HG02973 (cell line): ENCODE measurements at regions not wholly inside any gene's neighbourhood (a gene's known extent, or its start where the extent isn't known, plus 50 kb on each side); places are given as distances from the start of the nearest gene placed in this dataset.
"Not testable (repeated sequence)": the region's sequence is repeated elsewhere in the genome, so short reads cannot be mapped to it uniquely, and the experiment has no call there.

Experiments
- ATAC-seq: cut with Tn5 transposase; IDR thresholded peaks from one replicate; pipeline ENCODE4 v1.9.1; 2021; ENCODE audit warnings: moderate library complexity; ENCODE audit not compliant: unreplicated experiment

GRCh38 chr4:75289914-75290582, 224.2 kb downstream of the RCHY1 start:
- ATAC-seq: peak; percentile 62

- ATAC-seq: no peak
Observed at GRCh38 chr4:75287738-75288517, 226.3 kb downstream of the RCHY1 start.

- ATAC-seq: no peak
Observed at GRCh38 chr4:75285837-75286236, 228.4 kb downstream of the RCHY1 start.

DNA sequence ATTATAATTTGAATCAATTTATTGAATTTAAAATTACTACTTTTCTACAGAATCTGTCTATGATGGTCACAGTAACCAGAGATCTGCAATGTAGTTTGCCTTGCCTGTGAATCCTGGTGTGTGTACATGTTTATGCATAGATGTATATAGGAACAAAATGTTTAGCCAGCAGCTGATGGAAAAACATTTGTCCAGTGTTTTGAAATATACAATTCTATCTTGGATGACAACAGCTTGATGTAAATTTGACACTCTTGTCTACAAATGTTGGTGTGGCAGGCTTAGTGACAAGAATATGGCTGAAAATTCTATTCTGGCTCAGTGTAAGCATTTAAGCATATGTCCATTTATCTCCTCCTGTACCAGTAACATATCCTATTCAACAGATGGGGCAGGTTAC, 229.4 kb downstream of the RCHY1 start:
- no peak for ATAC-seq

DNA sequence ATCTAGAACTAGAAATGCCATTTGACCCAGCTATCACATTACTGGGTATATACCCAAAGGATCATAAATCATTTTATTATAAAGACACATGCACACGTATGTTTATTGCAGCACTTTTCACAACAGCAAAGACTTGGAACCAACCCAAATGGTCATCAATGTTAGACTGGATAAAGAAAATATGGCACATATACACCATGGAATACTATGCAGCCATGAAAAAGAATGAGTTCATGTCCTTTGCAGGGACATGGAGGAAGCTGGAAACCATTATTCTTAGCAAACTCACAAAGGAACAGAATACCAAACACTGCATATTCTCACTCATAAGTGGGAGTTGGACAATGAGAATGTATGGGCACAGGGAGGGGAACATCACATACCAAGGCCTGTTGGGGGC, 233.7 kb downstream of the RCHY1 start:
- not testable (repeated sequence) for ATAC-seq

- no peak for ATAC-seq
Observed at GRCh38 chr4:75259306-75259705, 254.9 kb downstream of the RCHY1 start.

DNA sequence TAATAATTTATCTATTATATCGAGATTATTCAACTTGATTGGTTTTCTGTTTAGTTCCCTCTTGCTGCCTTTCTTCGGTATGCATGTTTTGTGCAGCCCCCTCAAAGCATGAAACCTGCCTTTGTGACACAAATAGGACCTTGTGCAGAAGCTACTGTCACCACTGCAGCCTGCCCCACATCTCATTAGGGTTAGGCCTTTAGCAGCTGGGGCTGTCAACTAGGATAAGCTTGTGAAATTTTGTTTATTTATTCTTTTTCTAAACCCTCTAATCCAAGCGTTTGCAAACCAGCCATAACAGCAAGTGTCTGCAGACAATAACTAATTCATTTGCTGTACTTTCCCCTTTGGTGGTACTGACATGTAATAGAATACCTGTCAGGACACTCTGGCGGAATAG, 258.9 kb downstream of the RCHY1 start:
- no peak for ATAC-seq

- no peak for ATAC-seq
Observed at GRCh38 chr4:75254745-75255144, 259.5 kb downstream of the RCHY1 start.

- not testable (repeated sequence) for ATAC-seq
Observed at GRCh38 chr4:75253094-75253493, 261.1 kb downstream of the RCHY1 start.

- ATAC-seq: peak; percentile 53
Observed at GRCh38 chr4:75251547-75251946, 262.7 kb downstream of the RCHY1 start.

DNA sequence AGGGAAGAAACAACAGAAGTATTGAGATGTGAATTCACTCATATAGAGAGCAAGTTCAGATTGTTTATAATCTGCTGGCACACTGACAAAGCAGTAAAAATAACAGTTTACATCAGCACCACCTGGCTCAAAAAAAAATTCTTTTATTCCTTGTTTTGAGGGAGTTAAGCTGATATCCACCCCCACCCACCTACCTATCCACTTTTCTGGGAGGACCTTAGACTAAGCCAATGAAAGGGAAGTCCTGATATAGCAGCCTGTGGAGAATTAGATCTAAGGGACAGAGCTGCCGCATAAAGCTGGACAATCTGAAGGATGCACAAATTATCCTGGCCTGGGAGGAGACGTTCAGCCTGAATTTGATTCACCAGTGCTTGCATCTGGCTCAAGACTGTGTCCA, 264.5 kb downstream of the RCHY1 start:
- ATAC-seq: no peak

DNA sequence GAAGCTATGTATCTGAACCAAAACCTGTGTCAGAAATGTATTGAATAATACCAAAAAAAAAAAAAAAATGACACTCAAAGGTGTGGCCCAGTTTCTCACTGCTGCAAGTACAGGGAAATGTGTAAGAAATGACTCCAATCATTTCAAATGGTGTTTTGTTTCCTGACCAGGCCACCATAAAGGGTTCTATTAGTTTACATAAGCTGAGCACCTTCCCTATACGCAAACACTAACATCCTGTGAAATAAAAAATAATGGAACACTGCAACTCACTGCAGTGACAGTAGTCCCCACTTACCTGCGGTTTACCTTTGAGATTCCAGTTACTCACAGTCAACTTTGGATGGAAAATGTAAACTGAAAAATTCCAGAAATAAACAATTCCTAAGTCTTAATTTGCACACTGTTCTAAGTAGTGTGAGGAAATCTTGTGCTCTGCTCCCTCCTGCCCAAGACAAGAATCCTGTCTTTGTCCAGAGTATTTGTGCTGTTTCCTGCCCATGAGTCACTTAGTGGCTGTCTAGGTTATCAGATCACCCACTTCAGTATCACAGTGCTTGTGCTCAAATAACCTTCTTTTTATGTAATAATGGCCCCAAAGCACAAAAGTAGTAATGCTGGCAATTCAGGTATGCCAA, 265.3 kb downstream of the RCHY1 start:
- no peak for ATAC-seq

- ATAC-seq: no peak
Observed at GRCh38 chr4:75244325-75244724, 269.9 kb downstream of the RCHY1 start.

DNA sequence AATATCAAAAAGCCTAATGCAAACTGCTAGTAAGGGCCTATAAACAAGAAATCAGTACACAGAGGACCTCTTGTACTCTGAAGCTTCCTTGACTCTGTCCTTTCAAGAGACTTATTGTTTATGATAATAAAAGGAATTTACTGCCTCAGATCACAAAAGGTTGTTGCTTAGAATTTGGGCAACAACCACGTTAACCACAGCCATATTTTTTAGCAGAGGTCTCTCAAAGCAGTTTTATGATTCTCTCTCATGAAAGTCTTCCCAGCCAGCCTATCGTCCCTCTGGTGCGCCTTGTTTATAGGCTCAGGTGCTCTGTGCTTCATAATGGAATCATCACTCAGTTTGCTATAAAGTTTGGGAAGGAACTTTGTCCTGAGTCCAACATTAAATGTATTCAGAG, 270.6 kb downstream of the RCHY1 start:
- no peak for ATAC-seq

DNA sequence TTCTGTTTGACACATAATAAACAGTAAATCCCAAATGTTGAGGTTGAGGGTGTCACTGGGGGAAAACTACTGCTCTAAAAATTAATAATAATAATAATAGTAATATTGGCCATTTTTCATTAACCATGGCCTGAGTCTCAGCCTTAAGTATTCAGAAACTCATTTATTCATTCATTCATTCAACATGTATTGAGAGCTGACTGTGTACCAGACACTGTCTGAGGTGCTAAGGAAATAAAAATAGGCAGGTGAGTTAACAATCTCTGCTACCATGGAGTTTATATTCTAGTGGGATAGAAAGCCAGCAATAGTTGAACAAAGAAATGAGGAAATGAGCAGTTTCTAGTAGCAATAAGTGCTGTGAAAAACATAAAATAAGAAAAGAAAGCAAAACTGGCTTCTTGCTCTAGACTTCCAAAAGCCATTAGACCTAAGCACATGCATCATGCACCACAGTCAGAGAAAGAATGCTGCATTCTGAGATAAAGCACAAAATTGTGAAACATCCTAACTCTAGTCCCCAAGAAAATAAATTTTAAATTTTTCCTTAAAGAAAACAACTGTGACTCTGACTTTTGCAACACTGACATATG, 278.7 kb downstream of the RCHY1 start:
- ATAC-seq: peak; percentile 97

GRCh38 chr4:75232546-75232945, 281.7 kb downstream of the RCHY1 start:
- ATAC-seq: no peak

- peak; percentile 71 for ATAC-seq
Observed at GRCh38 chr4:75229806-75230570, 284.2 kb downstream of the RCHY1 start.

- ATAC-seq: no peak
Observed at GRCh38 chr4:75213480-75213879, 280.6 kb downstream of the PARM1 start.

DNA sequence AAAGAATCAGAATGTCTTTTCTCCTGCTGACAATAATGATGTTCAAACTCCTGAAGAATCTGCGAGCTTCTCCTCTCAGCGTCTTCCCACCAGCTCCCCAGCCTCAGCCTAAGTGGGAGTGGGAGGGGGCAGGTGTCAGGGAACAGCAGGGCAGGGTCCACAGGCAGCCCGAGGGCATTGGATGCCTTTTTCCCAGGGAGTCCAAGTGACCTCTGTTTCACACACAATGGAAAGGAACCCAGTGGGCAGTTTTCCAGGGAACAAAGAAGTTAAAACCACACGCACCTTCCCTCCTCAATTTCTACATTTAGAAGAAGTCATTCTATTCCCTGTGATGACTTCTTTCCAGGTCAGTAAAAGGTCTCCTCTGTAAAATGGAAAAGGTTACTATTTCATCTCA, 278.5 kb downstream of the PARM1 start:
- no peak for ATAC-seq

- no peak for ATAC-seq
Observed at GRCh38 chr4:75207902-75208301, 275.0 kb downstream of the PARM1 start.

GRCh38 chr4:75195111-75195510, 262.2 kb downstream of the PARM1 start:
- ATAC-seq: no peak
